ENCODE measurements at regions not wholly inside any gene's neighbourhood (a gene's known extent, or its start where the extent isn't known, plus 50 kb on each side); places are given as distances from the start of the nearest gene placed in this dataset.

- no peak overlapping the region for H3K4ac ChIP-seq (ENCODE audit: low read depth, low read length)
- H4K91ac ChIP-seq (ENCODE audit: insufficient read length, low read depth, low read length) = no peak overlapping the region
- Mint-ChIP-seq H3K9me3 (peaks cover 10 to 11% of the 10 kb centered on the region in 2 experiments; a peak in 4 of 5 replicates), H3K27me3 (ENCODE audit: low read depth) (peaks cover 3% of the 10 kb centered on the region; the same call in 1 of the 2 replicates), H3K4me3 (no peak overlapping the region), H3K4me1 (peaks cover 0 to 3% of the 10 kb centered on the region in 2 experiments; a peak in 2 of 4 replicates), H3K36me3 (ENCODE audit: insufficient read depth in 1 of 3, low read depth in 3 of 3) (peaks cover 6% of the 10 kb centered on the region in 3 experiments; a peak in 6 of 7 replicates), H3K27ac (no peak overlapping the region)
- no peak overlapping the region for H3K14ac ChIP-seq (ENCODE audit: insufficient read depth, low read length)
- no peak overlapping the region for H2BK5ac ChIP-seq (ENCODE audit: insufficient read length, low read length)
- no peak overlapping the region for H3K9ac ChIP-seq (ENCODE audit: extremely low read depth, insufficient read length, low read length)
- H2AFZ ChIP-seq (ENCODE audit: low read length) = no peak overlapping the region
- H3K79me2 ChIP-seq (ENCODE audit: insufficient read depth, low read length) = no peaks in the 10 kb centered on the region
- H2BK12ac ChIP-seq (ENCODE audit: insufficient read length, low read depth, low read length) = no peak overlapping the region
- no peaks in the 10 kb centered on the region for H3K4me1 ChIP-seq (ENCODE audit: insufficient read depth, low read length)
- no peak overlapping the region for H3K56ac ChIP-seq (ENCODE audit: insufficient read length, low read depth, low read length)
- H3K79me1 ChIP-seq (ENCODE audit: insufficient read depth, low read depth, low read length, poor library complexity, severe bottlenecking) = no peaks in the 10 kb centered on the region
- H4K5ac ChIP-seq (ENCODE audit: insufficient read length, low read depth, low read length) = no peak overlapping the region
- no peaks in the 10 kb centered on the region for H3K27me3 ChIP-seq (ENCODE audit: insufficient read depth, low read length)
- no peak overlapping the region for H3K4me2 ChIP-seq (ENCODE audit: insufficient read depth, insufficient read length, low read length)
- no peak overlapping the region for H2BK15ac ChIP-seq (ENCODE audit: low read depth, low read length)
- H3K23ac ChIP-seq (ENCODE audit: insufficient read length, low read depth, low read length) = no peak overlapping the region
- DNase-seq = no peak
- H4K8ac ChIP-seq (replicated peaks; ENCODE audit: insufficient read length, low read depth, low read length) = no peak overlapping the region
- no peak overlapping the region for H2BK120ac ChIP-seq (ENCODE audit: low read depth, low read length, poor library complexity, severe bottlenecking)
- H2AK5ac ChIP-seq (ENCODE audit: insufficient read length, low read length) = no peak overlapping the region
- peaks cover 6% of the 10 kb centered on the region for H3K9me3 ChIP-seq (ENCODE audit: control insufficient read depth, low read depth, low read length)
- H3T11ph ChIP-seq (ENCODE audit: low read length) = no peak overlapping the region
- no CpG with 5 or more reads among the region's 3 CpGs for WGBS (ENCODE audit: extremely low coverage, insufficient read length, low lambda C conversion rate)
- no peak overlapping the region for H3K18ac ChIP-seq (ENCODE audit: insufficient read length, low read depth, low read length)
- no peaks in the 10 kb centered on the region for H4K20me1 ChIP-seq (ENCODE audit: control insufficient read depth, insufficient read depth, insufficient read length)
- no peaks in the 10 kb centered on the region for H3K23me2 ChIP-seq (ENCODE audit: insufficient read length, low read depth, low read length, poor library complexity, severe bottlenecking)
- H2BK20ac ChIP-seq (ENCODE audit: low read depth, low read length, poor library complexity, severe bottlenecking) = no peak overlapping the region
- H3K27ac ChIP-seq (ENCODE audit: insufficient read length, low read depth, low read length) = no peak overlapping the region
- no peak for TF ChIP-seq CTCF (conservative IDR thresholded peaks at IDR 0.05)
Measured at GRCh38 chr3:72248869-72249268, 463.9 kb upstream of the PROK2 start.

Data from H9 (cell line).